ENCODE measurements at regions not wholly inside any gene's neighbourhood (a gene's known extent, or its start where the extent isn't known, plus 50 kb on each side); places are given as distances from the start of the nearest gene placed in this dataset.

DNA sequence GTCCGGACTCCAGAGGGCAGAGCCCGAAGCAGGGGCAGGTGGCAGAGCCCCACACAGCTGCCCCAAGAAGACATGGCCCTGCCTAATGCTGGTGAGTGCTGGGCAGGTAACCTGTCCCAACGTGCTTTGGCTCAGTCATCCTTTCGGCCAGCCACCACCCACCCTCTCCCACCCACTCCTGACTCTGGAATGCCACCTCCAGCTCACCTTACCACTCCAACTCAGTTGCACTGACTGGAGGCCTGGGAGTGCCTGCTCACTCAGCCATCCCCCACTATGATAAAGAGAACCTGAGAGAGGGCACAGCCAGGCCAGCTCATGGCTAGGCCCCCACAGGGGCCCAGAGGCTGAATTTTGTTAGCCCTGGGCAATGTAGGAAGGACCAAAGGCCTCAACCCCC lies 53.8 kb upstream of the MPEG1 start:
- TF ChIP-seq POLR2A (IDR thresholded peaks at IDR 0.05) = no peak
- TF ChIP-seq, protein P1, sequence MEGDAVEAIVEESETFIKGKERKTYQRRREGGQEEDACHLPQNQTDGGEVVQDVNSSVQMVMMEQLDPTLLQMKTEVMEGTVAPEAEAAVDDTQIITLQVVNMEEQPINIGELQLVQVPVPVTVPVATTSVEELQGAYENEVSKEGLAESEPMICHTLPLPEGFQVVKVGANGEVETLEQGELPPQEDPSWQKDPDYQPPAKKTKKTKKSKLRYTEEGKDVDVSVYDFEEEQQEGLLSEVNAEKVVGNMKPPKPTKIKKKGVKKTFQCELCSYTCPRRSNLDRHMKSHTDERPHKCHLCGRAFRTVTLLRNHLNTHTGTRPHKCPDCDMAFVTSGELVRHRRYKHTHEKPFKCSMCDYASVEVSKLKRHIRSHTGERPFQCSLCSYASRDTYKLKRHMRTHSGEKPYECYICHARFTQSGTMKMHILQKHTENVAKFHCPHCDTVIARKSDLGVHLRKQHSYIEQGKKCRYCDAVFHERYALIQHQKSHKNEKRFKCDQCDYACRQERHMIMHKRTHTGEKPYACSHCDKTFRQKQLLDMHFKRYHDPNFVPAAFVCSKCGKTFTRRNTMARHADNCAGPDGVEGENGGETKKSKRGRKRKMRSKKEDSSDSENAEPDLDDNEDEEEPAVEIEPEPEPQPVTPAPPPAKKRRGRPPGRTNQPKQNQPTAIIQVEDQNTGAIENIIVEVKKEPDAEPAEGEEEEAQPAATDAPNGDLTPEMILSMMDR (IDR thresholded peaks at IDR 0.05) = no peak

Data from thyroid gland (tissue), 4 donors.